Mucosa of descending colon (tissue), 3 donors: ENCODE measurements at regions not wholly inside any gene's neighbourhood (a gene's known extent, or its start where the extent isn't known, plus 50 kb on each side); places are given as distances from the start of the nearest gene placed in this dataset.

Experiments
- ATAC-seq: fragments of 200-7000 bp; cut with Tn5 transposase; one replicate; pipeline ENCODE4 v1.9.1; 2020; ENCODE audit warnings: mild to moderate bottlenecking, moderate library complexity
- DNase-seq, 3 donors: peaks; one replicate each; pipeline ENCODE4 v3.0.0-alpha.2; 2020
- H3K36me3 ChIP-seq: fragments of 200-600 bp; one replicate; pipeline ENCODE4 v1.8.0; 2021; ENCODE audit warnings: low read depth, mild to moderate bottlenecking
- H3K4me1 ChIP-seq: fragments of 200-600 bp; one replicate; pipeline ENCODE4 v1.8.0; 2021; ENCODE audit warnings: low read depth, mild to moderate bottlenecking
- H3K4me3 ChIP-seq: fragments of 200-600 bp; one replicate; pipeline ENCODE4 v1.8.0; 2021; ENCODE audit warnings: mild to moderate bottlenecking
- H3K9me3 ChIP-seq: fragments of 200-600 bp; one replicate; pipeline ENCODE4 v1.8.0; 2021; ENCODE audit warnings: mild to moderate bottlenecking
- CTCF ChIP-seq: fragments of 200-600 bp; IDR thresholded peaks from one replicate; pipeline ENCODE4 v1.8.0; 2022; ENCODE audit warnings: antibody characterized with exemption, mild to moderate bottlenecking
- intact Hi-C, 2 donors: fragments of 100-400 bp; cut with DNase I in 1 of 2; cut with micrococcal nuclease in 1 of 2; formaldehyde crosslinking; loops; one replicate each; pipeline versions ENCODE4 v1.11.0 to v1.11.1; 2022; cut with DNase I, micrococcal nuclease
- donor health status: DM: no; HTN: no; CAD: no; lungs with moderate emphysema.
- donor health status: DM: no; HTN: no; CAD: no.
- donor health status: DM: no; HTN: yes; CAD: no.

- H3K9me3 ChIP-seq = no peaks in the 10 kb centered on the region
- DNase-seq = no peak
- intact Hi-C loops = no loop called here
- no peak for ATAC-seq
- no peak overlapping the region for H3K4me3 ChIP-seq
- H3K4me1 ChIP-seq = no peaks in the 10 kb centered on the region
- H3K36me3 ChIP-seq = no peaks in the 10 kb centered on the region
- TF ChIP-seq CTCF = no peak
Measured at GRCh38 chr12:91662021-91662420, 479.4 kb upstream of the DCN start.

- H3K4me1 ChIP-seq = no peaks in the 10 kb centered on the region
- H3K36me3 ChIP-seq = no peaks in the 10 kb centered on the region
- DNase-seq = no peak
- no peaks in the 10 kb centered on the region for H3K9me3 ChIP-seq
- ATAC-seq = no peak
- intact Hi-C loops = no loop called here
- TF ChIP-seq CTCF = no peak
- H3K4me3 ChIP-seq = no peak overlapping the region
Measured at GRCh38 chr12:91657032-91657431, 474.4 kb upstream of the DCN start.

- no peak for TF ChIP-seq CTCF
- Histone ChIP-seq H3K9me3 (no peaks in the 10 kb centered on the region), H3K4me3 (no peak overlapping the region), H3K4me1 (no peaks in the 10 kb centered on the region), H3K36me3 (no peaks in the 10 kb centered on the region)
- no peak for ATAC-seq
- intact Hi-C loops = no loop called here
- DNase-seq = no peak
Measured at GRCh38 chr12:91655966-91656365, 473.3 kb upstream of the DCN start.

- no peaks in the 10 kb centered on the region for H3K9me3 ChIP-seq
- no peak for TF ChIP-seq CTCF
- no peak for ATAC-seq
- intact Hi-C loops = no loop called here
- DNase-seq = no peak
- H3K4me1 ChIP-seq = no peaks in the 10 kb centered on the region
- H3K36me3 ChIP-seq = no peaks in the 10 kb centered on the region
- H3K4me3 ChIP-seq = no peak overlapping the region
Measured at GRCh38 chr12:91654087-91654486, 471.5 kb upstream of the DCN start.

- no peak for DNase-seq
- Histone ChIP-seq H3K36me3 (no peaks in the 10 kb centered on the region), H3K9me3 (no peaks in the 10 kb centered on the region), H3K4me3 (no peak overlapping the region), H3K4me1 (no peaks in the 10 kb centered on the region)
- ATAC-seq = no peak
- intact Hi-C loops = no loop called here
- TF ChIP-seq CTCF = no peak
Measured at GRCh38 chr12:91651728-91652127, 469.1 kb upstream of the DCN start.

GRCh38 chr12:91643763-91644162 is 461.1 kb upstream of the DCN start:
- no peak for ATAC-seq
- Histone ChIP-seq H3K4me1 (no peaks in the 10 kb centered on the region), H3K4me3 (no peak overlapping the region), H3K9me3 (no peaks in the 10 kb centered on the region), H3K36me3 (no peaks in the 10 kb centered on the region)
- no peak for TF ChIP-seq CTCF
- intact Hi-C loops = no loop called here
- DNase-seq = no peak
